G401.6 (cell line): ENCODE measurements at regions not wholly inside any gene's neighbourhood (a gene's known extent, or its start where the extent isn't known, plus 50 kb on each side); places are given as distances from the start of the nearest gene placed in this dataset.
"Not testable (repeated sequence)": the region's sequence is repeated elsewhere in the genome, so short reads cannot be mapped to it uniquely, and the experiment has no call there.

Experiments
- FAIRE-seq: peaks from 2 replicates; lab custom pipeline; 2012; peaks lifted over from hg19 to GRCh38; lab: Jason Lieb, UNC

DNA sequence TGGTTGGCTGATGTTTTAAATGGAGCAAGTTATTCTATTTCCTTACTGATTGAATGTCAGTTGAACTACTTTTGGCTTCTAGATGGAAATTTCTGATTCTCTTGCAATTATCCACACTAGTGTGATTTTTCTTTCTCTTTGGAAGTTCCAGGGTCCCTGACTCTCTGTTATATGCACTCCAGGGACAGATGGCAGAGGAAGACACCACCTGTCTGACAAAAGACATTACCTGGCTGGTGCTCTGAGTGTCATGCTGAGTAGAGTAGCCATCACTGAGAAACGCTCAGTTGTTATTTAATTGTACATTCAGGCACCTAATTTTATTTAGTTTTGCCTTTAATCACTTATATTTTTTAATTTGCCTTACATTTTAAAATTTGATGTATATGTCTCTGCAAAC, 105.4 kb upstream of the TLL1 start:
- no peak for FAIRE-seq

DNA sequence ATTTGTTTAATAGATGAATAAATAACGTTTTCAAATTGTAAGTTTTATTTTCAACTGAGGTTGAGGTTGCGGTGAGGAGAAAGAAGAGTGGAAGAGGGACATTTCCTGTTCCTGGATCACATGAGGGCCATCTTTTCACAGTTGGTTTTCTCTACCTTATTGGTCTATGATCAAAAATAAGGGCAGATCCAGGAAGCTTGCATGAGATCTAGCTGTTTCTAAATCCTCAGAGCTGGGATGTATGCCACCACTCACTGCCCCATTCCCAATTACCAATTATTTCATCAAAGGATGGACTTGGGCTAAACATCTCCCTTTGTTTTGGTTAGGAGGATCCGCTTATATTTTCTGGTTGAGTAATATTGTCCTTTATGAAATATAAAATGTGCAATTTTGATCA, 104.8 kb upstream of the TLL1 start:
- no peak for FAIRE-seq

- no peak for FAIRE-seq
These were observed 98.7 kb upstream of the TLL1 start for GRCh38 chr4:165774326-165774725.

- no peak for FAIRE-seq
These were observed 92.9 kb upstream of the TLL1 start for GRCh38 chr4:165779950-165780670.

DNA sequence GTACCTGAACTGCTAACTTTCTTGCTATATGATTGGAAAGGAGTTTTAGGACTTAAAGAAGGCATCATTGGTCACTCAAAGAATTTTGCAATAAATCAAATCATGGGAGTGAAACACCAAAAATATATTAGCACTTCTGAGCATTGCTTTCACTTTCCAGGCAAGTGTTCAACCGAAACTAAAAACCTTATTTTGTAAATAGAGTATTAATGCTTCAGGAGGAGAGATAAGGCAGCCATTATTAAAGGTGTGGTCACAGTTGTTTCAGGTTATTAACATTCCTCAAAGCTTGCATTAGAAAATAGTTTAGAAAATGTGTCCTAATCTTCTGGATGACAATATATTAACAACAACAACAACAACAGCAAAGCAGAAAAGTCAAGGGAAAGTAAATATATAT, 92.3 kb upstream of the TLL1 start:
- no peak for FAIRE-seq

- no peak for FAIRE-seq
These were observed 90.4 kb upstream of the TLL1 start for GRCh38 chr4:165782623-165783022.

GRCh38 chr4:165783626-165784025, 89.4 kb upstream of the TLL1 start:
- FAIRE-seq = no peak

DNA sequence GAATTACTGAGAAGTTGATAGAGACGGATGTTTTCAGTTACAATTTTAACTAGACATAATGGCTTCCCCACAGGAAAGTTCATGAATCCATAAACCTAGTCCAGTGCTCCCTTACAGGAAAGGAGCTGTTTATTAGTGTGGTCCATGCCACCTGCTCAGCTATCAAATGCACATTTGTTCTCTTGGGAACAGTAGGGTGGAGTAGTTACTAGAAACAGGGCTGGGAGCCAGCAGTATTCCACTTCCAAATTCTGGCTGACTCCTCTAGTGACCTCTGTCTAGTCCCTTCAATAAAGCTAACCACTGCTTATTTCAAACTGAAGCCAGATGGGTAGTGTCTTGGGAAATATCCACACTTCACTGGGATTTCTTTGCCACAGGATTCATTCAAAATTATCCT, 88.4 kb upstream of the TLL1 start:
- FAIRE-seq = no peak

DNA sequence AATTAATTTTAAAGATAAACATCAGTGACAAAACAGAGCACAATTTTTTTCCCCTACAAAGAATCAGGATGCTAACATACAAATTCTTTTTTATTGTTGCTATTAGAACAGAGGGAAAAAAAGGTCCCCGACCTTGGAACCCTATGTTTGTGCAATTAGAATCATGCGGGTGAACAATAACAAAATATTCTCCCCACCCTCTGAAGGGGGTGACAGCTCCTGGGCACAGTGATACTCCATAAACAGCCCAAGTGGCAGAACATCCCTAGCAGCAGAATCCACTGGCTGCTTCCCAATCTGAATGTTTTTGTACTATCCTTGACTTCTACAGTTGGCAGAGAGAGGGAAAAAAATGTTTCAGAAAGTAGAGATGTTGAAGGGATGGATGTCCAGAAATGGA, 87.7 kb upstream of the TLL1 start:
- FAIRE-seq = no peak

DNA sequence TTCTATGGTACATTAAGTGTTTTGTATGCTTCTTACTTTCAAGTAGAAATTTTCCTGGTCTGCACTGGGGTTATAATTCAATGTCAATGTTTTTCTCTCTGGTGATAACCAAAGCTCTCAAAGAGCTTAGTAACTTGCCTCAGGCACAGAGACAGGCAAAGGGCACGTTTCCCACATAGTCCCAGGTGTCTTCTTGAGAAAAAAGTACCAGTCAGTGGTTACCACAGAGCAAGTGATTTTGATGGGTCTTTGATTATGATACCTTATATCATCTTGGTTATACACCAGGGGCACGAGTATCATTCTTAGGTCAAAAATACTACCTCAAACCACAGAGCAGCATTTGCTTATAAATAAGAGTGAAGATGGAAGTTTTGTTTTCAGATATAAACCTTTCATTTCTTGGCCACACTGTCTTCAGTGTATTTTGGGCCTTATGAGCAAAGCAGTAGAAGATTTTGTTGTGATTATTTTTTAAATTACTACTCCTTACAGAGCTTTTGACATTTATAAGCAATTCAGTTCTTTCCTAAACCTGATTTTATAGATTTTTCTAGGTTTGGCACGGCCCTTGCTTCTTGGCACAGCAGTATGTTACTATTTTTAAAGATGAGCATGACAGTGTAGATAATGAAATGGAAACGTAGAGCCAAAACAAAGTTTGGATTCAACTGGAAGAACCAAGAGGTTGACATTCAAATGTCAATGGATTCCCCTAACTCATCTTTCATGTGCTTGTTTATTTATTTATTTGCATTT, 85.3 kb upstream of the TLL1 start:
- FAIRE-seq = peak; percentile 40

GRCh38 chr4:165788686-165789463, 84.2 kb upstream of the TLL1 start:
- no peak for FAIRE-seq

DNA sequence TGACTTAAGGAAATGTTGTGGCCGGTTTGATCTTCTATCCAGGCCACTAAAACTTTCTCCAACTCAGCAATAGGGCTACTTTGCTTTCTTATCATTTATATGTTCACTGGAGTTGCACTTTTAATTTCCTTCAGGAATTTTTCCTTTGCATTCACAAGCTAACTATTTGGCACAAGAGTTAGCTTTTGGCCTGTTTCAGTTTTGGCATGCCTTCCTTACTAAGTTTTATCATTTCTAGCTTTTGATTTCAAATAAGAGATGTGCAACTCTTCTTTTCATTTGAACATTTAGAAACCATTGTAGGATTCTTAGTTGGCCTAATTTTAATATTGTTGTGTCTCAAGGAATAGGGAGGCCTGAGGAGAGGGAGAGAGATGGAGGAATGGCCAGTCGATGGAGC, 79.8 kb upstream of the TLL1 start:
- FAIRE-seq = peak; percentile 66

DNA sequence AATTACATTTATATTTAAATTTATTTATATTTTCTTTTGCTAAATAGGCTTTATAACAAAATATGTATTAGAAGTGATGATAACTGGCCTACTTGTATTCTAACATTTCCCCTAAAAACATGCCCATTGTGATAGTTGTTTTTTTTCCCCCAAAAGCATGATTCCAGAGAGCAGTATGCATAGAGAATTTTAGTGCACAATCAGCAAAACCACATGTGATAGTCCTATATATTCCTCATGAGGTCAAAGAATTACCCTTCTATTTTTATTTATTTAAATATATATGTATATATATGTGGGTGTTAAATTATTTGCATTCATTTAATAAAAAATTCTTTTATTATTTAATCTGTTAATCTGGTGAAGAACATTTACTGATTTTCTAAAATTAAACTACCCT, 78.2 kb upstream of the TLL1 start:
- FAIRE-seq = no peak

GRCh38 chr4:165799384-165799815, 73.6 kb upstream of the TLL1 start:
- no peak for FAIRE-seq

GRCh38 chr4:165802452-165802851, 70.6 kb upstream of the TLL1 start:
- FAIRE-seq = no peak

DNA sequence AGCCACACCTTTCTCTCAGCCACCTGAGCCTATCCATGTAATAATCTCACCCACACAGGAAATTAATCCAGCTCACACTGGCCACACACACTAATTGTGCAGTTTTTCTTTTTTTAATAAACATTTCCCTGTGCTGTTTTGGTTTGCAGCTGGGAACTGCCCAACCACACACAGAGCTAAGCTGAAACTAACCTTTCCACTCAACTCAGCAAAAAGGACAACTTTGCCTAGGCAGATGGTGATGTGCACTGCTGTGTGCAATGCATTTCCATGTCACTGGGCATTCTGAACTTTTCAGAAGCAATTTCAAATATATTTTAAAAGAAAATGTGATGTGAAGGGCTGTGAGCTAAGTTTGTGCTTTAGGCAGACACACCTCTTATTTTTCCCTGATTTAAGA, 70.0 kb upstream of the TLL1 start:
- FAIRE-seq = no peak

GRCh38 chr4:165805406-165805805, 67.6 kb upstream of the TLL1 start:
- FAIRE-seq = peak; percentile 93

DNA sequence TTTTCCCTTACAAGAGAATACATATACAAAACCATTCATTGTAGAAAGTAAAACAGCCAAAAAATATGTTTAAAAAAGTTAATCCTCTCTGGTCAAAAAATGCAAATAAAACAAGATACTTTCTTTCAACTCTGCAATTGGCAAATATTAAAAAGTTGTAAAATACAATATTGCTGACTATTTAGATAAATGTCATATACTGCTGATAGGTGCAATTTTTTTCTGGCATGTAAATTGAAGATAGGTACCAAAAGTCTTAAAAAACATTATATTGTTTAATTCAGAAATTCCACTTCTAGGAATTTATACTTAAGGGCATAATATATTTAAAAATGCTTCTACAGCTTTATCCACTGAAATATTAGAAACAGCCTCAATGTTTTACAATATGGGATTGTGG, 66.4 kb upstream of the TLL1 start:
- FAIRE-seq = peak; percentile 87

DNA sequence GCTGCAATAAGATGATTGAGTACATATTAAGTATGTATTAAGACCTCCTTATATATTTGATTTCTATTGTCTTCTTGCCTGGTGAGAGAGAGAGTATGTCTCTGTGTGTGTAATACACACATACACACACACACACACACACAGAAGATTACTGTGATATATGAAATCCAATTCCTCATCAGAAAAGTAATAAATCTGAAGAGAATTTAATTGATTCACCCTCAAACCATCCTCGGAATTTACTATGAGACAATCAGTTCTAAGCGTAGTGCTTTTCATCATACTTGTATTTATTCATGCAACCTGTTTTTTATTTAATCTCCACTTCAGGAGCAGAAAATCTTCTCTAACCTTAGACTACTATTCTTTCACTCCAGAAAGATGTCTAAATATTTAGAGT, 62.3 kb upstream of the TLL1 start:
- no peak for FAIRE-seq

DNA sequence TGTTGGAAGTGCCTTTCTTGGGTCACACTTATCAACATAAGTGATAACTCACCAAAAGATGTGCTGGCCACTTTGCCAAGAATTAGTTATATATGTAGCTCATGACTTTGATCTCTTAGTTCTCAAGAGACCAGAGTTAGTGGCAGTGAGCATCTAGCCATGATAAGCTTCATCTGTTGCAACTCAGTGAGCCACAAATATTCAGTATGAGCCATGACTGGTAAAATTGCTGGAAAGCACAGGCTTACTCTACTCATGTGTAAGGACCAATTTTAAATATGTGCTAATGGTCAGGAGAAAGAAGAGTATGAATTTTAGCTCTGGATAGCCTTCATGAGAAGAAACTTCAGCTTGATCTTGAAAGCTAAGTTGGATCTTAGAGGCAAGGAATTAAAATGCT, 59.4 kb upstream of the TLL1 start:
- FAIRE-seq = no peak

- no peak for FAIRE-seq
These were observed 58.6 kb upstream of the TLL1 start for GRCh38 chr4:165814256-165815020.

DNA sequence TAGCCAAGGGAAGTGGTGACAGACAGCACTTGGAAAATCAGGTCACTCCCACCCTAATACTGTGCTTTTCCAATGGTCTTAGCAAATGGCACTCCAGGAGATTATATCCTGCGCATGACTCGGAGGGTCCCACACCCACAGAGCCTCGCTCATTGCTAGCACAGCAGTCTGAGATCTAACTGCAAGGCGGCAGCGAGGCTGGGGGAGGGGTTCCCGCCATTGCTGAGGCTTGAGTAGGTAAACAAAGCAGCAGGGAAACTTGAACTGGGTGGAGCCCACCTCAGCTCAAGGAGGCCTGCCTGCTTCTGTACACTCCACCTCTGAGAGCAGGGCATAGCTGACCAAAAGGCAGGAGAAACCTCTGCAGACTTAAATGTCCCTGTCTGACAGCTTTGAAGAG, 53.9 kb upstream of the TLL1 start:
- FAIRE-seq = not testable (repeated sequence)
